ENCODE measurements at regions not wholly inside any gene's neighbourhood (a gene's known extent, or its start where the extent isn't known, plus 50 kb on each side); places are given as distances from the start of the nearest gene placed in this dataset.

GRCh38 chr4:129515356-129515755 lies 419.4 kb downstream of the C4orf33 start:
- Histone ChIP-seq H3K4me2 (ENCODE audit: control insufficient read depth, extremely low read depth, insufficient read depth, low read depth, low read length) (no peak overlapping the region), H4K20me1 (ENCODE audit: control insufficient read depth, extremely low read depth, insufficient read depth, low read length) (no peaks in the 10 kb centered on the region), H3K79me2 (ENCODE audit: control insufficient read depth, insufficient read depth, low read length) (no peaks in the 10 kb centered on the region), H3K9me3 (ENCODE audit: control insufficient read depth, low read depth, low read length) (no peaks in the 10 kb centered on the region), H3K36me3 (ENCODE audit: control insufficient read depth in 2 of 2, extremely low read depth in 1 of 2, insufficient read depth in 2 of 2, low read length in 2 of 2) (no peaks in the 10 kb centered on the region), H3K4me3 (ENCODE audit: control insufficient read depth in 2 of 3, extremely low read depth in 1 of 3, insufficient read depth in 2 of 3, low read depth in 1 of 3, low read length in 3 of 3) (no peak overlapping the region), H3K27me3 (ENCODE audit: control insufficient read depth, extremely low read depth, insufficient read depth, low read length) (no peaks in the 10 kb centered on the region), H3K9ac (ENCODE audit: control insufficient read depth, extremely low read depth, insufficient read depth, low read length) (no peak overlapping the region), H3K4me1 (ENCODE audit: control insufficient read depth, extremely low read depth, insufficient read depth, low read length) (no peaks in the 10 kb centered on the region), H2AFZ (ENCODE audit: control insufficient read depth, low read length) (no peak overlapping the region), H3K9me1 (ENCODE audit: control insufficient read depth, extremely low read depth, insufficient read depth, low read length) (no peaks in the 10 kb centered on the region), H3K27ac (ENCODE audit: control insufficient read depth, insufficient read depth, low read length) (no peak overlapping the region)
- TF ChIP-seq EZH2 (IDR thresholded peaks at IDR 0.05; ENCODE audit: low read length), result no peak
- no peak for TF ChIP-seq CTCF (optimal IDR thresholded peaks at IDR 0.05 in 1 of 3, IDR thresholded peaks at IDR 0.05 in 1 of 3, conservative IDR thresholded peaks at IDR 0.05 in 1 of 3; ENCODE audit: extremely low read depth in 1 of 3, insufficient read depth in 2 of 3, low read length in 3 of 3)
- DNase-seq (ENCODE audit: low read depth, low spot score) (no peak), FAIRE-seq (no peak)
- dilution Hi-C loops (cut with MboI; ENCODE audit: extremely low pct_ligation_motif_present, low sequenced_read_pairs), result no loop called here

- FAIRE-seq (no peak), DNase-seq (ENCODE audit: low read depth, low spot score) (no peak)
- no peaks in the 10 kb centered on the region for H4K20me1 ChIP-seq (ENCODE audit: control insufficient read depth, extremely low read depth, insufficient read depth, low read length)
- TF ChIP-seq CTCF (optimal IDR thresholded peaks at IDR 0.05 in 1 of 3, IDR thresholded peaks at IDR 0.05 in 1 of 3, conservative IDR thresholded peaks at IDR 0.05 in 1 of 3; ENCODE audit: extremely low read depth in 1 of 3, insufficient read depth in 2 of 3, low read length in 3 of 3), result no peak
- TF ChIP-seq EZH2 (IDR thresholded peaks at IDR 0.05; ENCODE audit: low read length), result no peak
- no peak overlapping the region for H3K4me3 ChIP-seq (ENCODE audit: control insufficient read depth in 2 of 3, extremely low read depth in 1 of 3, insufficient read depth in 2 of 3, low read depth in 1 of 3, low read length in 3 of 3)
- H3K4me2 ChIP-seq (ENCODE audit: control insufficient read depth, extremely low read depth, insufficient read depth, low read depth, low read length), result no peak overlapping the region
- no peaks in the 10 kb centered on the region for H3K9me1 ChIP-seq (ENCODE audit: control insufficient read depth, extremely low read depth, insufficient read depth, low read length)
- no peak overlapping the region for H3K9ac ChIP-seq (ENCODE audit: control insufficient read depth, extremely low read depth, insufficient read depth, low read length)
- H3K36me3 ChIP-seq (ENCODE audit: control insufficient read depth in 2 of 2, extremely low read depth in 1 of 2, insufficient read depth in 2 of 2, low read length in 2 of 2), result no peaks in the 10 kb centered on the region
- dilution Hi-C loops (cut with MboI; ENCODE audit: extremely low pct_ligation_motif_present, low sequenced_read_pairs), result no loop called here
- H2AFZ ChIP-seq (ENCODE audit: control insufficient read depth, low read length), result no peak overlapping the region
- no peaks in the 10 kb centered on the region for H3K79me2 ChIP-seq (ENCODE audit: control insufficient read depth, insufficient read depth, low read length)
- no peaks in the 10 kb centered on the region for H3K27me3 ChIP-seq (ENCODE audit: control insufficient read depth, extremely low read depth, insufficient read depth, low read length)
- no peak overlapping the region for H3K27ac ChIP-seq (ENCODE audit: control insufficient read depth, insufficient read depth, low read length)
- H3K4me1 ChIP-seq (ENCODE audit: control insufficient read depth, extremely low read depth, insufficient read depth, low read length), result no peaks in the 10 kb centered on the region
- no peaks in the 10 kb centered on the region for H3K9me3 ChIP-seq (ENCODE audit: control insufficient read depth, low read depth, low read length)
Measured at GRCh38 chr4:129526812-129527211, 430.9 kb downstream of the C4orf33 start.
